GM18507 (cell line): ENCODE measurements at regions not wholly inside any gene's neighbourhood (a gene's known extent, or its start where the extent isn't known, plus 50 kb on each side); places are given as distances from the start of the nearest gene placed in this dataset.
A peak's percentile ranks its signal among the peaks of the same experiment; 100 is the strongest.

Experiments used
- DNase-seq: peaks from one replicate; pipeline ENCODE4 v3.0.0; 2011; ENCODE audit warnings: low read depth; ENCODE audit not compliant: insufficient read length; ENCODE audit errors: extremely low spot score
- FAIRE-seq: peaks from 2 replicates; lab custom pipeline; 2011; peaks lifted over from hg19 to GRCh38; lab: Jason Lieb, UNC

GRCh38 chr6:165891320-165891719 is 228.3 kb upstream of the PDE10A start:
- FAIRE-seq = no peak

GRCh38 chr6:165890404-165890735 is 227.3 kb upstream of the PDE10A start:
- FAIRE-seq (no peak), DNase-seq (no peak)

More at GRCh38 chr6:165891320-165891719, 228.3 kb upstream of the PDE10A start:
- no peak for DNase-seq

GRCh38 chr6:165889636-165890403 is 226.8 kb upstream of the PDE10A start:
- DNase-seq = no peak
- FAIRE-seq = peak; percentile 60

GRCh38 chr6:165886169-165886568 is 223.1 kb upstream of the PDE10A start:
- DNase-seq (no peak), FAIRE-seq (no peak)

GRCh38 chr6:165884813-165885765 is 222.0 kb upstream of the PDE10A start:
- FAIRE-seq (peak; percentile 53), DNase-seq (peak; percentile 37)

GRCh38 chr6:165883851-165884640 is 221.0 kb upstream of the PDE10A start:
- FAIRE-seq (no peak), DNase-seq (no peak)

- FAIRE-seq = no peak
- DNase-seq = no peak
These were observed 218.8 kb upstream of the PDE10A start for GRCh38 chr6:165881806-165882205.

GRCh38 chr6:165880686-165881085 is 217.6 kb upstream of the PDE10A start:
- FAIRE-seq (no peak), DNase-seq (no peak)

- DNase-seq (no peak), FAIRE-seq (no peak)
These were observed 214.7 kb upstream of the PDE10A start for GRCh38 chr6:165877773-165878172.

GRCh38 chr6:165877192-165877591 is 214.2 kb upstream of the PDE10A start:
- DNase-seq = no peak
- no peak for FAIRE-seq

- no peak for DNase-seq
- no peak for FAIRE-seq
These were observed 213.5 kb upstream of the PDE10A start for GRCh38 chr6:165876588-165876987.

GRCh38 chr6:165875946-165876345 is 212.9 kb upstream of the PDE10A start:
- no peak for FAIRE-seq
- no peak for DNase-seq

- no peak for DNase-seq
- FAIRE-seq = no peak
These were observed 210.9 kb upstream of the PDE10A start for GRCh38 chr6:165873976-165874375.

- no peak for DNase-seq
- no peak for FAIRE-seq
These were observed 209.8 kb upstream of the PDE10A start for GRCh38 chr6:165872811-165873210.

GRCh38 chr6:165872311-165872710 is 209.3 kb upstream of the PDE10A start:
- DNase-seq (no peak), FAIRE-seq (no peak)

- FAIRE-seq = no peak
- DNase-seq = no peak
These were observed 208.5 kb upstream of the PDE10A start for GRCh38 chr6:165871571-165871970.

GRCh38 chr6:165869526-165869925 is 206.5 kb upstream of the PDE10A start:
- FAIRE-seq = peak; percentile 18

GRCh38 chr6:165864925-165865324 is 201.9 kb upstream of the PDE10A start:
- DNase-seq = no peak
- no peak for FAIRE-seq

More at GRCh38 chr6:165869526-165869925, 206.5 kb upstream of the PDE10A start:
- no peak for DNase-seq

- DNase-seq (no peak), FAIRE-seq (no peak)
These were observed 201.2 kb upstream of the PDE10A start for GRCh38 chr6:165864218-165864617.

GRCh38 chr6:165863801-165864200 is 200.8 kb upstream of the PDE10A start:
- no peak for DNase-seq
- FAIRE-seq = no peak
